Ramos (cell line): ENCODE measurements at regions not wholly inside any gene's neighbourhood (a gene's known extent, or its start where the extent isn't known, plus 50 kb on each side); places are given as distances from the start of the nearest gene placed in this dataset.

Experiments used
- in situ Hi-C: fragments of 300-500 bp; cut with MboI; formaldehyde crosslinking; loops from one replicate; pipeline ENCODE4 v1.14.3; 2022; ENCODE audit warnings: low sequenced_read_pairs; ENCODE audit not compliant: unreplicated experiment

DNA sequence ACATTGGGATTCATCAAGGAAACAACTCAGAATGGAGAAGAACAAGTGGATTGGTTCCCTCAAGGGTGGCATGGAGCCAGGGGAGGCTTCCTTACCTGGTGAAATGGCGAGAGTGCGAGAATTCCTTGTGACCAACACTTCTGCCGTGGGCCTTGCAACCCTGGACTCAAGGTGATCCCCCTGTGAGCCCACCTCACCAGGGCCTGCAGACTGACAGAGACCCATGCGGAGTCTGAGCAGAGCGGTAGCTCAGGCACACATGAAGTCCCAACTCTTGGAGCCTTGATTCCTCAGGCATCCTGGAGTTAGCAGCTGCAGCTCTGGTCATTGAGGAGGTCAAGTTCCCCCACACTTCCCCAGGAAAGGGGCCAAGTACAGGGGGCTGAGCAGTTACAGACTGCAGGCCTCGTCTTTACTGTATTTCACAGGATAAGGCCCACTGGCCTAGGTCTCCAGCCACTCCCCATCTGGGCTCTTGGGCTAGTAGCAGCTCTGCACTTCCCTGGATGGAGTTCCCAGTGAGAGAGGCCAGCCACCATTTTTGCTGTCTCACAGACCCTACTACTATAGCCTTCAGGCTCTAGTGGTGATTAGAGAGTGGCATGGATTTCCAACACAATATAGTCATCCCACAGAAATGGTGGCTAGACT is 269.5 kb upstream of the DCBLD2 start:
- in situ Hi-C loops, result loop anchor here (10.0 to 25.0 kb wide), 2 partner anchors 176 to 359 kb away; no protein-coding TSS in a partner anchor

DNA sequence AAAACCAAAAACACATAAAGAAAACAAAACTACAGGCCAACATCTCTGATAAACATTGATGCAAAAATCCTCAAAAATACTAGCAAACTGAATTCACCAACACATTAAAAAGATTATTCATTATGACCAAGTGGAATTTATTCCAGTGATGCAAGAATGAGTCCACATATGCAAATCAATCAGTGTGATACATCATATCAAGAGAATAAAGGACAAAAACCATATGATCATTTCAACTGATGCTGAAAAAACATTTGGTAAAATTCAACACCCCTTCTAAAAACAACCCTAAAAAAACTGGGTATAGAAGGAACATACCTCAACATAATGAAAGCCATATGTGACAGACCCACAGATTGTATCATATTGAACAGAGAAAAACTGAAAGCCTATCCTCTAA is 265.6 kb upstream of the DCBLD2 start:
- in situ Hi-C loops, result loop anchor here (25.0 kb wide), 1 partner anchor 355 kb away; no protein-coding TSS in a partner anchor

DNA sequence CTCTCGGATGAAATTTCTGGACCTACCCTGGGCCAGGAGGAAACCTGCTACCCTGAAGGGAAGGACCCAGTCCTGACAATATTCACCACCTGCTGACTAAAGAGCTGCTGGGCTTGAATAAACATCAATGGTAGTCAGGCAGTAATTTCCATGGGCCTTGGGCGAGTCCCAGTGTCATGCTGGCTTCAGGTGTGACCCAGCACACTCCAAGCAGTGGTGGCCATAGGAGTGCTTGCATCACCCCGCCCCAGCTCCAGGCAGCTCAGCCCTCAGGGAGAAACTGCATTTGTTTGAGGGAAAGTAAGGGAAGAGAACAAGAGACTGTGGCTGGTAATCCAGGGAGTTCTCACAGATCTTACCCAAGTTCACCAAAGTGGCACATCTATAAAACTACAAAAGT is 261.8 kb upstream of the DCBLD2 start:
- in situ Hi-C loops, result loop anchor here (25.0 kb wide), 1 partner anchor 351 kb away; no protein-coding TSS in a partner anchor

DNA sequence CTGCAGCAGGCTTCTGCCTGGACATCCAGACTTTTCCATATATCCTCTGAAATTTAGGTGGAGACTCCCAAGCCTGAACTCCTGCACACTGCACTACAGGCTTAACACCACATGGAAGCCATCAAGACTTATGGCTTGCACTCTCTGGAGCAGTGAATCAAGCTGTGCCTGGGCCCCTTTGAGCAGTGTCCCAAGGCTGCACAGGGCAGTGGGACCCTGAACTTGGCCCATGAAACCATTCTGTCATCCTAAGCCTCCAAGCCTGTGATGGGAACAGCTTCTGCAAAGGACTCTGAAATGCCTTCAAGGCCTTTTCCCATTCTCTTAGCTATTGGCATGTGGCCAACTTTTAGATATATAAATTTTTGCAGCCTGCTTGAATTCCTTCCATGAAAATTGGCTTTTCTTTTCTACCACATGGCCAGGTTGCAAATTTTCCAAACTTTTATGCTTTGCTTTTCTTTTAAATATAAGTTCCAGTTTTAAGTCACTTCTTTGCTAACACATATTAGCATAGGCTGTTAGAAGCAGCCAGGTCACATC is 257.8 kb upstream of the DCBLD2 start:
- in situ Hi-C loops, result loop anchor here (25.0 kb wide), 1 partner anchor 347 kb away; no protein-coding TSS in a partner anchor

DNA sequence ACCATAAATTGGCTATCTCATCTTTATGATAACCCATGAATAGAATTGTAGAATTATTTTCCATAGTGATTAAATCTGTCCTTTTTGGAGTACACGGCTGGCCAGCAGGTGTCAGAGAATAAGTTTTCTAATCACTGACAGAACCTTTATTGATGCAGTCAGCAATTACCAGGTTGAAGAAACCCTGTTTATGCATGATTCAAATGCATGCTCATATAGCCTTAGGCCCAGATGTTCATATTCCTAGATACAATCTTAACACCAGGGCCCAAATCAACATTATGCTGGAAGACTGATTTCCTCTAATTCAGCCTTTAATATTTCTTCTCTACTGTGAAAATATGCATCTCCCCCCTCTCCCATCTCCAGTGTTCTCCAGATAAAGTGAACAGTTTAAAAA is 243.5 kb upstream of the DCBLD2 start:
- in situ Hi-C loops, result no loop called here

DNA sequence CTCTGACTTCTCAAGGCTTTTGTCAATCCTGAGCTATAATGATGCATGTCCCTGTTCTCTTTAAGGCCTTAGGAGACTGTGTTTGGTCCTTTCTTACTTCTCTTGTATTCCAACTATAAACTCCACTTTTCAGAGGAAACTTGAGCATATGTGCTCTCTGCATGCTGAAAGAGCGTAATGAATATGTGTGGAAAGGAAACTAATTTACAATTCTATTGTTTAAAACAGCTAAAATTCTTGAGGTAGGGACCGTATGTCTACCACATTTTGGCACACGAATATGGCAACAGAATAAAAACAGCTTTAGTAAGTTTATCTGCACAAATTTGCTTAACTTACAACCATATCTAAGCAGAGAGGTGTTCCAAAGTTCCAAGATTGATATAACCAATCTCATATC is 242.0 kb upstream of the DCBLD2 start:
- in situ Hi-C loops, result no loop called here

DNA sequence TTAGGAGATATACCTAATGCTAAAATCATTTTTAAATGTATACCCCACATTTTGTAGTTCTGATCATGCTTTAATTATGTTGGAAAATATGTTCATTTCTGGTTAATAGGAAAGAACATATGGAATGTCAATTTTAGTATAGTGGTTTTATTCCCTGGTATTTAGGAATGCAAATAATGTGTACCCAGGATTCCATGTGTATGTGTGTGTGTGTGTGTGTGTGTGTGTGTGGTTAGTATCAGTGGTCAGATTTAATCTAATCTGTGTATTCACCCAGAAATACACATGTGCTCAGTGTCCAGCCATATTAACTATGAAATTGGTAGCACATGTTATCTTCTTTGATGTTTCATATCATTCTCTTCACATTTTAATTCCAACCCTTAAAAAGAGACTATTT is 233.5 kb upstream of the DCBLD2 start:
- in situ Hi-C loops, result no loop called here

DNA sequence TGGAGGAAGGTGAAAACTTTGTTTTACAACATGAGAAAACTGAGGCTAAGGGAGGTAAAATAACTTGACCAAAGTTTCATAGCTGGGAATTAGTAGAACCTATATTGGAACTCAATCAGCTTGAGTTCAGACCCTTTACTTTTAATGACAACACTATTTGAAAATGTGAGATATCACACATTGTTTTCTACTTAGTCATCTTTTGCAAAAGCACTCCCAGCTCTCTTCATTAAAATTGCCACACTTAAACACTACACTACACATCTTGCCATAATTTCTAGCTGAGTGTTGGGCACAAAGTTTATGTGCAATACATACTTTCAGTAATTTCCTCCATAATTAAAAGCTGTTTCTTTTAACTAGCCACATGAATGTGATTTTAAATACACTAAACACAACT is 230.4 kb upstream of the DCBLD2 start:
- in situ Hi-C loops, result no loop called here

DNA sequence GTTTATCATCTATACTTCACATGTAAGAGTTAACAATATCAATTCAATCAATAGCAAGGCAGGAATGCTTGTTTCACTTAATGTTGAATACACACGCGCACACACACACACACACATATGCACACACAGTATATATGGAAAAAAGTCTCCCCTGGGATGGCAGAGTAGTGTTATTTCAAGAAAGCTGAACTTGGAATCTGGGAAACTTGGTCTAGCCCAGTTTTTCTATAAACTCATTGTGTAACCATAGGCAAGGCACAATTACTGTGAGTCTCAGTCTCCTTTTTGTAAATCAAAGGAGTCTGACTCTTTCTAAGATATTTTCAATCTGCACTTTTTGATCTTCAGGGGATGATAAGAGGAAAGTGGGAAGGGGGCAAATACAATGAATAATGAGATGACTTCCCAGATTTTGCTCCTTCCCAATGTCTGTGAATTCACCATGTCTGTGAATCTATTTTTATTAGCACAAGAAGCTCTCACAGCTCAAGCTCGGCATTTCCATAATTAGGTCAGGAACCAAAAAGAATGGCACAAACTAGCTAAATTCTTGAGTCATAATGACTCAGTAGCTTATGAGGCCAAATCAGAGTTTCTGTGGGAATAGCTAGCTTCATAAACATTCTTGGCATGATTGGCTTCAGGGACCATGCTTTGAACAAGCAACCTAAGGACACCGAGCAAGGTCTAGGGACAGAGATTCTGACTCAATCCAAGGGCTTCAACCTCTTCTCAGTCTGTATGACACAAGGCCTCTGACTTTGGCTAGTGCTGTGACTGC is 227.4 kb upstream of the DCBLD2 start:
- in situ Hi-C loops, result no loop called here

DNA sequence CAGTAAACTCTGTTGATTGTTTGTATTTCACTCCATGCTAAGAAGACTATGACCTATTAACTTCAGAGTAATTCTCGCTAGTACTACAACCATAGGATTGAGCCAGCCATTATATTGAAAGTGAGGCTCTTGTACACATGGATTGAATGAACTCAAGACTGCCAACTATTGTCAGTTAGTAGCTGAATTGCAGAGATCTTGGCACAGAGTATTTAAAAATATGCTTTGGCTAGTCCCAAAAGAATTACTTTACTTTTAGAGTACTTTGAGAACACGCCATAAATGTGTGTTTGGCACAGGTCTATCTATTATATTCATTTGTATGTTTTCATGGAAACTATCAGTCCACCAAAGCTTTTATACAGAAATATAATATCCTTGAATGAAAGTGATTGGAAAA is 226.7 kb upstream of the DCBLD2 start:
- in situ Hi-C loops, result no loop called here

DNA sequence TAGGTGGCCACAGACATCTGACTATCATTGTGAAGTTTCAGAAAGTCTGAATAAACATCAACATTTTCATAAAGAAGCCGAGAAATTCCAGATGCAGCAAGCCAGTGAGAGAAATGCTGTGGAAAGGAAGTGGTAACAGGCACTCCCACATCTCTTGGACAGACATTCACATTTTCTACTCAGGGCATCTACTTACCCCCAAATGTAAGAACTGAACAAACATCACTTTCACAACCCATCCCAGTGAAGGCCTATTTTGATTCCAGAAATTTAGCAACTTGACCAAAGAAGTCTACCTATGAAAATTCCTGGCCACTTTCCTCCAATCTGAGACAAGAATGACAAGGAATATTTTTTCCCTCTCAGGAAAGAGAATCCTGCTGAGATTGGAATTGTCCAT is 224.8 kb upstream of the DCBLD2 start:
- in situ Hi-C loops, result no loop called here

DNA sequence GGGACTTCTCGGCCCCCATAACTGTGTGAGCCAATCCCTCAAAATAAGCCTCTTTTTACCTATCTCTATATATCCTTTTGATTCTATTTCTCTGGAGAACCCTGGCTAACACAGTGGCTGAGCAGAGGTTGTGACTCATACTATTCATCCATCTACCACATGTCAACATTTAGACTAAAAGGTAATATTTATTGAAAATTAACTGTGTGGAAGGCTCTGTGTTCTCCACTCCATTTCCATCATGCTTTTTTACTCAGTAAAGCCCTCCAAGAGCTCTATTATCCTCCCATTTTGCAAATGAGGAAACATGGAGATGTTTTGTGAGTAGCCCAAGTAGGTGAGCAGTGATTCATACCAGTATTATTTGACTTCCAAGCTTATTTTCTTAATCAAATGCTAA is 217.9 kb upstream of the DCBLD2 start:
- in situ Hi-C loops, result no loop called here

DNA sequence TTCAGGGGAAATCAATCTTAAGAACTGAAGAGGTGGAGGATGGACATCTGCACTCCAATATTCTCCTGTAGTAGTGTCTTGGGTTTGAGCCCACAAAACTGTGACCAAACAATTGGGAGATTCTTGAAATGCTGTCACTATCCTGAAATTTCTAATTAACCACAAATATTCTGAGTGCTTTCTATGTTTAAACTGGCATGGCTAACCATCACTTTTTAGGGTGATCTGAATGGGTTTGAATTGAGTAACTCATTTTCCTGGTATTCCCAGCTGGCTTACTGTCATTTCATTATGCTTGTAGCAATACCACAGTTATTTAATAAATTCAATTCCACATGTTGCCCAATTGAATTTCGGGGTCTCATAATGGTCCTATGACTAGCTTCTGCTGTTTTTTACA is 216.9 kb upstream of the DCBLD2 start:
- in situ Hi-C loops, result no loop called here

DNA sequence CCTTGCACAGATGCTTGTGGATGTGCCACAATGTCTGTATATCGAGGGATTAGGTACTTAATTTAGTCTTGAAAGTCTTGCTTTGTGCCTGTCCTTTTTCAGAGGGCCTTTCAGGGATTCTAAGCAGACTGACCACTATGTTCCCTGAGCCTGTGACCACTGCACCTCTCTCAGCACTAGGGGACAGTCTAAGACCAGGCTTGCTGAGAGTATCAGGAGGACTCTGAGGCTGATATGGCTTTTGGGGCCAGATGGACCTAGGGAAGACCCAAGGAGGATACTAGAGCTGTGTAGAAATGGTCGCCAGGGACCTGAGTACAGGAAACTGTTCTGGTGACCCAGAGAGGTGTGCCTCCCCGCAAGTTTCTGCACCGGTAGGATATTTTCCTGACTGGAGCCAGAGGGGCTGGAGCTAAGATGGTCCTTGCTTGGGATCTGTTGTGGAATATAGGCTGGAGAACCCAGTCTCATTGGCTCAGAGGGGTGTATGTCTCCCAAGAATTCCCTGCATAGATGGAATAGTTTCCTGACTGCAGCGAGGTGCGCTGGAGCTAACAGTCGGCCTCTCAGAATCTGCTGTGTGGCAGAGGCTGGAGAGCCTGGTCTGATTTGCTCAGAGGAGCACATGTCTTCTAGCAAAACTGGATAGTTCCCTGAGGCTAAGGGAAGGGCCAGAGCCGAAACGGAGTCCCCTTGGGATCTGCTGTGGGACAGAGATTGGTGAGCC is 213.2 kb upstream of the DCBLD2 start:
- in situ Hi-C loops, result no loop called here

DNA sequence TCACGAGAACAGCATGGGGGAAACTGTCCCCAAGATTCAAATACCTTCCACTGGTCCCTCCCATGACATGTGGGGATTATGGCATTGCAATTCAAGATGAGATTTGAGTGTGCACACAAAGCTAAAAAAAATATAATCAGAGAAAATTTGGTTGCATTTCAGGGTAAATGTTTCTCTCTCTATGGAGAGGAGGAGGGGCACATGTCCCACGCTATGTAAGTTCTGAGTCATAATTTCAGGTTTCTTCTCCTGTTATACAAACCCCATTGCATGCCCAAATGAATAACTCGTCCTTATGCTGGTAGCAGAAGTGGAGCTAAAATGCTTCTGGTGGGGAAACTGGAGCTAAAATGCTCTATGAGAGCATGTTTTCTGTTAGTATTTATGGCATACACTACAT is 209.7 kb upstream of the DCBLD2 start:
- in situ Hi-C loops, result no loop called here

DNA sequence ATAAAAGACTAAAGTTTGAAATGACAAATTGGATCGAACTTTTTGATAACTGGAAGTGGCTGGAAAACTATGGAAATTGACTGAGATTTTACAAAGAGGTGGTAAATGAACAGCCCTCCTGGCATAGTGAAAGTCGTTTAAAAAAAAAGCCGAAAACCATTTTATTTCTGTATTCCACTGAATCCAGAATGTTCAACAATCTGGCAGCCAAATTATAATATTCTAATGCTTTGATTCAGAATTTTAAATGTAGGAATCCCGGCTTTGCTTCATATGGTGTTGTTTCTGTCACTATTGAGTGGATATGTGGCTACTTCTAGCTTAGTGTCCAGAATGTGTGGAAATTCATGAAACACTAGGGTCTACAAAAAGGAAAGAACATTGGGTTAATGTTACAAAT is 208.9 kb upstream of the DCBLD2 start:
- in situ Hi-C loops, result no loop called here

DNA sequence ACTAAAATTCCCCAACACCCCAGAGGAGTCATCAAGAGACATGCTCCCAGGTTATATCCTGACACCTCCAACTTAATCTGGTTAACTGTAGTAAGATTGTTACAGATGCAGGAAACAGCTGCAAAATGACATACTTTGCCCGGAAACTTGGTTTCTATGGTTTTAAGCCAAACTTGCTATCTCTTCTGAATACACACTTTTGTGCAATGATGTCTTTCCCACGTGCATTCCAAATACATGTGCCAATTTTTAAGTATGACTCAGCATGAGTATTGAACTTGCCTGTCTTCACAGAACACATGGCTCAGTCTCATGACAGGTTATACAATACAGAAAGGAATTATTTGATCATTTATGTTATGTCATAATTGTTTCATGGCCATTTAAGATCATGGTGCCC is 207.0 kb upstream of the DCBLD2 start:
- in situ Hi-C loops, result no loop called here

DNA sequence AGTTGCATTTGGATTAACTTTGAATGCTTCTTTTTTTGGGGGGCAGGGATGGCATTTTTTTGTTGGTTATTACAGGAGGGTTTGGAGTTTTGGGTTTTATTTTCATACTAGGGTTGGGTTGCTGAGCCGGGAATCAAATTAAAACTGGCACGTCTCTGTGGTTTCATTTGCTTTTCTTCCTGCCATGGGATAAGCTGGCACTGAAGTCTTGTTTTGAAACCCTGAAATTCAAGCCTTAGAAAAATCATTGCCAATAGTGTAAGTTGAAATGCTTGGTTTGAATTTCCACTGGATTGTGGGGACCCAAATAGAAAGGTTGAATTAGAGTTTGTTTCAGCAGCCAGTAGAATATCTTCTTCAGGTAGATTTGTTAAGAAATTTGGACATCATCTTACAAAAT is 193.1 kb upstream of the DCBLD2 start:
- in situ Hi-C loops, result no loop called here

DNA sequence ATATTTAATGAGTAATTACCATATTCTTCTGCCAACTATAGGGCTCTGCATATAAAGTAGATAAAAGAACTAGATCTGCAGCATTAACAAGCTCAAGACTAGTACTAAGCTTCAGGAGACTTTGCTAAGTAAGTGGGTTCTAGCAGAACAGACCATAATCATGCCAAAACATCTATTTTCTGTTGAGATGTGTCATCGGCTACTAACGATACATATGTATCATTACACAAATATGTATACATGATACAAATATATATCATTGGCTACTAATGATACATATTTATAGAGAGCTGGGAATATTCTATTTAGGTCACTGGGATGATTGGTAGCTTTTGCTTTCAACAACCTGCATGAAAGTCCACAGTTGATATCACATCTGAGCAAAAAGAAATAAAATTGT is 185.8 kb upstream of the DCBLD2 start:
- in situ Hi-C loops, result no loop called here

DNA sequence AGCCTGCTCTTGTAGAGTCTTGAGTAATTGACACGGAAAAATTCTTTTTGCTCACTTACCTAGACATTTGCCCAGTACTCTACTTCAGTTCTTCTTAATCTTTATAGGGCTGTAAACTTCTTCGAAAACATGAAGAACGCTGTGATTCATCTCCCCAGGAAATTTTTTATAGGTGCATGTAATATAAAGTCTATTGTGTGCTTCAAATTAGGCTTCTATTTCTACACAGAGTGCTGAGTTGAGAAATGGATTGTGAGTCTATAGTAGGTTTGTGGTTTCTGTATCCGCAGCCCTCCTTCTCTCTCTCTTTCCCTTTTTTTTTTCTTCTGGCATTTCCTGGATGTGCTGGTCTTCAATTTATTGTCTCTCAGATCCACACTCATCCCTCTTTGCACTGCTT is 183.3 kb upstream of the DCBLD2 start:
- in situ Hi-C loops, result no loop called here

DNA sequence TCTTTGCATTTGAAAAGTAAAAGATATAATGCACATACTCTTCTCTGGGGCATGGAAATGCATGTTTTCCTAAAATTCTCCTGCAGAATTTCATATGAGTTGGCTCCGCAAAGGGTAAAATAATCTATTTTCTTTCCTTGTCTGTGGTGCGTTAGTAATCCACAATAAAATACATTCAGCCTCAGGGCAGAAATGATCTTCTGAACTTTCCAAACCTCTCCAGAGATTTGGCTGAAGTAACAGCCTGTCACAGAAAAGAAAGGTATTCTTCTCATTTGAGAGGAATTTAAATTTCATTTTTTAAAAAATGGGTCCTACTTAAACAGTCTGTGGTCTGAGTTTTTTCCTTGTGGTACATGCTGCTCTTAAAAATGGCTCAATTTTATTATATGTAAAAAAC is 182.7 kb upstream of the DCBLD2 start:
- in situ Hi-C loops, result no loop called here
